Activated CD8-positive, alpha-beta T cell treated with anti-CD3 and anti-CD28 coated beads for 36 hours (primary cell): ENCODE measurements at regions not wholly inside any gene's neighbourhood (a gene's known extent, or its start where the extent isn't known, plus 50 kb on each side); places are given as distances from the start of the nearest gene placed in this dataset.

Source experiments
- ATAC-seq: fragments of 200-7000 bp; cut with Tn5 transposase; one replicate; pipeline ENCODE4 v1.10.0; 2021; ENCODE audit warnings: mild to moderate bottlenecking, moderate library complexity
- CTCF ChIA-PET: fragments of 350-600 bp; sonication (Branson Sonifier 250); formaldehyde crosslinking; loops from one replicate; lab custom pipeline; 2021; ENCODE audit warnings: antibody characterized with exemption; lab: Charles Lee
- POLR2A ChIA-PET: fragments of 350-600 bp; sonication (Branson Sonifier 250); formaldehyde crosslinking; loops from one replicate; lab custom pipeline; 2021; ENCODE audit warnings: antibody characterized with exemption; lab: Charles Lee
- DNase-seq: peaks from one replicate; pipeline ENCODE4 v3.0.0-alpha.2; 2020
- H3K27ac Mint-ChIP-seq: one replicate; pipeline ENCODE4 v1.8.0; 2021; ENCODE audit warnings: mild to moderate bottlenecking, mixed read lengths
- H3K27me3 Mint-ChIP-seq: one replicate; pipeline ENCODE4 v1.8.0; 2021; ENCODE audit warnings: mixed read lengths
- H3K36me3 Mint-ChIP-seq: one replicate; pipeline ENCODE4 v1.8.0; 2021; ENCODE audit warnings: low read depth, mixed read lengths
- H3K4me1 Mint-ChIP-seq: one replicate; pipeline ENCODE4 v1.8.0; 2021; ENCODE audit warnings: low read depth, mixed read lengths
- H3K4me3 Mint-ChIP-seq: one replicate; pipeline ENCODE4 v1.8.0; 2021; ENCODE audit warnings: mild to moderate bottlenecking, moderate library complexity, mixed read lengths
- H3K9me3 Mint-ChIP-seq: one replicate; pipeline ENCODE4 v1.8.0; 2021; ENCODE audit warnings: mixed read lengths
- intact Hi-C: fragments of 100-400 bp; cut with micrococcal nuclease; formaldehyde crosslinking; loops from one replicate; pipeline ENCODE4 v1.10.0; 2022
- TF ChIP-seq, protein P1 (sequence below): fragments of 200-600 bp; IDR thresholded peaks from one replicate; pipeline ENCODE4 v1.8.0; 2022; ENCODE audit warnings: antibody characterized with exemption, mild to moderate bottlenecking

DNA sequence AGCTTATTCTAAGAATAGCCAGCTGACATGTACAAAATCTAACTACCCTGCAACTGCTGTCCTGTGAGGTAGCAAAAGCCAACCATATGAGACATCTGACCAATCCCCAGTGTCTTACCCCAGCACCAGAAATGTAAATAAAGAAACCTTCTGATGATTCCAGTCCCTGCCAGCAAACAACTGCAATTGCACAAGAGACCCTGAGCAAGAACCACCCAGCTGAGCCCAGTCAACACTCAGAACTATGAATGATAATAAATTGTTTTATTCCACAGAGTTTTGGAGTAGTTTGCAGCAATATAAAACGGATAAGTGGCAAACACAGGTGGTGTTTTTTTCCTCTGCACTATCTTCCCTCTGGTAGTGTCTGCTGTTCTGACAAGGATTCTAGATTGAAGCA lies 94.9 kb downstream of the ERCC5 start:
- intact Hi-C loops, result no loop called here
- TF ChIP-seq, protein P1, sequence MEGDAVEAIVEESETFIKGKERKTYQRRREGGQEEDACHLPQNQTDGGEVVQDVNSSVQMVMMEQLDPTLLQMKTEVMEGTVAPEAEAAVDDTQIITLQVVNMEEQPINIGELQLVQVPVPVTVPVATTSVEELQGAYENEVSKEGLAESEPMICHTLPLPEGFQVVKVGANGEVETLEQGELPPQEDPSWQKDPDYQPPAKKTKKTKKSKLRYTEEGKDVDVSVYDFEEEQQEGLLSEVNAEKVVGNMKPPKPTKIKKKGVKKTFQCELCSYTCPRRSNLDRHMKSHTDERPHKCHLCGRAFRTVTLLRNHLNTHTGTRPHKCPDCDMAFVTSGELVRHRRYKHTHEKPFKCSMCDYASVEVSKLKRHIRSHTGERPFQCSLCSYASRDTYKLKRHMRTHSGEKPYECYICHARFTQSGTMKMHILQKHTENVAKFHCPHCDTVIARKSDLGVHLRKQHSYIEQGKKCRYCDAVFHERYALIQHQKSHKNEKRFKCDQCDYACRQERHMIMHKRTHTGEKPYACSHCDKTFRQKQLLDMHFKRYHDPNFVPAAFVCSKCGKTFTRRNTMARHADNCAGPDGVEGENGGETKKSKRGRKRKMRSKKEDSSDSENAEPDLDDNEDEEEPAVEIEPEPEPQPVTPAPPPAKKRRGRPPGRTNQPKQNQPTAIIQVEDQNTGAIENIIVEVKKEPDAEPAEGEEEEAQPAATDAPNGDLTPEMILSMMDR, result no peak
- Mint-ChIP-seq H3K9me3 (no peaks in the 10 kb centered on the region), H3K27me3 (peaks cover 12% of the 10 kb centered on the region), H3K36me3 (no peaks in the 10 kb centered on the region), H3K27ac (no peak overlapping the region), H3K4me3 (no peak overlapping the region), H3K4me1 (no peaks in the 10 kb centered on the region)
- ATAC-seq (no peak), DNase-seq (no peak)
- ChIA-PET CTCF (interaction anchor here (2.5 kb wide), 1 partner anchor 70 kb away, joined by 8 read pairs; no protein-coding TSS in a partner anchor), POLR2A (no interaction called here)

GRCh38 chr13:102940143-102940542 lies 94.3 kb downstream of the ERCC5 start:
- DNase-seq, result peak; percentile 7
- Mint-ChIP-seq H3K4me3 (no peak overlapping the region), H3K36me3 (no peaks in the 10 kb centered on the region), H3K4me1 (no peaks in the 10 kb centered on the region), H3K9me3 (no peaks in the 10 kb centered on the region), H3K27me3 (peaks cover 14% of the 10 kb centered on the region), H3K27ac (no peak overlapping the region)
- ATAC-seq, result no peak
- ChIA-PET CTCF (interaction anchor here (2.5 kb wide), 1 partner anchor 70 kb away, joined by 8 read pairs; no protein-coding TSS in a partner anchor), POLR2A (no interaction called here)
- TF ChIP-seq, protein P1, result no peak
- intact Hi-C loops, result no loop called here

DNA sequence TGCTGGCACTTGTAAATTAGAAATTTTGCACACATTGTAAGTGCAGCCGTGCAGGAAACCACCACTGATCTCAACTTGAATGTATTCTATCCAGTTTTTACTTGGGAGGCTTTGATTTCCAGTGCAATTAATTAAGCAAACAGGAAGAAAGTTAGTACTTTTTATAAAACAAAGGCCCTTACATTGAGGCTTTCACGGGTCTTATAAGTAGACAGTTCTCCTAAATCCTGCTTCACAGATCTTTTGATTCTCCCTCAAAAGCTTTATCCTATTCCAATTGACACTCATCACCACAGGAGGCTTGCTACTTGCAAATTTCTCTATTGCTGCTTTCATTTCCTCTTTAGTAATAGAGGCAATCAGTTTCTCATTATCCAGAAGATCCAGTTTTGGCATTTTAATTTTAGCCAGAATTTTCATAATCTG lies 90.1 kb downstream of the ERCC5 start:
- Mint-ChIP-seq H3K9me3 (no peaks in the 10 kb centered on the region), H3K27me3 (peaks cover 13% of the 10 kb centered on the region), H3K27ac (no peak overlapping the region), H3K36me3 (no peaks in the 10 kb centered on the region), H3K4me3 (no peak overlapping the region), H3K4me1 (no peaks in the 10 kb centered on the region)
- ChIA-PET POLR2A (no interaction called here), CTCF (no interaction called here)
- no peak for ATAC-seq
- intact Hi-C loops, result no loop called here
- no peak for DNase-seq
- TF ChIP-seq, protein P1, result no peak

- Mint-ChIP-seq H3K9me3 (no peaks in the 10 kb centered on the region), H3K4me3 (no peak overlapping the region), H3K4me1 (no peaks in the 10 kb centered on the region), H3K36me3 (no peaks in the 10 kb centered on the region), H3K27me3 (peaks cover 8% of the 10 kb centered on the region), H3K27ac (no peak overlapping the region)
- DNase-seq, result no peak
- ATAC-seq, result no peak
- ChIA-PET POLR2A (no interaction called here), CTCF (interaction anchor here (2.6 kb wide), 1 partner anchor 63 kb away, joined by 9 read pairs; no protein-coding TSS in a partner anchor)
- TF ChIP-seq, protein P1, result no peak
- intact Hi-C loops, result no loop called here
Observed at GRCh38 chr13:102933523-102933922, 87.7 kb downstream of the ERCC5 start.

- Mint-ChIP-seq H3K9me3 (no peaks in the 10 kb centered on the region), H3K27me3 (peaks cover 6% of the 10 kb centered on the region), H3K27ac (no peak overlapping the region), H3K36me3 (no peaks in the 10 kb centered on the region), H3K4me3 (no peak overlapping the region), H3K4me1 (no peaks in the 10 kb centered on the region)
- no peak for DNase-seq
- TF ChIP-seq, protein P1, result no peak
- ChIA-PET CTCF (interaction anchor here (2.6 kb wide), 1 partner anchor 63 kb away, joined by 9 read pairs; no protein-coding TSS in a partner anchor), POLR2A (no interaction called here)
- intact Hi-C loops, result no loop called here
- no peak for ATAC-seq
Observed at GRCh38 chr13:102933122-102933521, 87.3 kb downstream of the ERCC5 start.
